Peyer's patch (tissue), 4 donors: ENCODE measurements at regions not wholly inside any gene's neighbourhood (a gene's known extent, or its start where the extent isn't known, plus 50 kb on each side); places are given as distances from the start of the nearest gene placed in this dataset.

ENCODE experiments used
- DNase-seq, 3 donors: peaks; one replicate each; pipeline ENCODE4 v3.0.0-alpha.2; 2017 to 2019
- H3K27ac ChIP-seq, 4 donors: fragments of 200-600 bp; sonication (generic); one replicate each; pipeline ENCODE4 v1.5.1; 2016 to 2019
- H3K27me3 ChIP-seq, 2 donors: fragments of 200-600 bp; sonication (generic); one replicate each; pipeline ENCODE4 v1.5.1; 2019
- H3K36me3 ChIP-seq, 3 donors: fragments of 200-600 bp; sonication (generic); one replicate each; pipeline ENCODE4 v1.5.1; 2016 to 2019
- H3K4me1 ChIP-seq, 4 donors: fragments of 200-600 bp; sonication (generic); one replicate each; pipeline ENCODE4 v1.5.1; 2016 to 2019
- H3K4me3 ChIP-seq, 4 donors: fragments of 200-600 bp; sonication (generic); 1 replicate in 3 of 4; 2 replicates in 1 of 4; pipeline ENCODE4 v1.5.1; 2016 to 2019; ENCODE audit warnings: mild to moderate bottlenecking in 1 of 4
- H3K9me3 ChIP-seq, 4 donors: fragments of 200-600 bp; sonication (generic); one replicate each; pipeline ENCODE4 v1.5.1; 2016 to 2019; ENCODE audit warnings: mild to moderate bottlenecking in 1 of 4
- CTCF ChIP-seq, 6 experiments: fragments of 450-650 bp in 4 of 6; fragments of 200-600 bp in 2 of 6; sonication (generic) in 1 of 6; IDR thresholded peaks; one replicate each; pipeline ENCODE4 v1.5.1; 2017 to 2019; ENCODE audit warnings: antibody characterized with exemption in 6 of 6, mild to moderate bottlenecking in 3 of 6, moderate library complexity in 1 of 6
- POLR2A ChIP-seq, 2 donors: fragments of 450-650 bp; IDR thresholded peaks; one replicate each; pipeline ENCODE4 v1.5.1; 2017; ENCODE audit warnings: antibody characterized with exemption in 2 of 2, mild to moderate bottlenecking in 2 of 2, moderate library complexity in 2 of 2

- no peak for DNase-seq
- H3K27me3 ChIP-seq, result no peaks in the 10 kb centered on the region
- H3K36me3 ChIP-seq, result no peaks in the 10 kb centered on the region
- H3K4me1 ChIP-seq, result no peaks in the 10 kb centered on the region
- H3K9me3 ChIP-seq, result no peaks in the 10 kb centered on the region
- no peak overlapping the region for H3K4me3 ChIP-seq
- H3K27ac ChIP-seq, result no peak overlapping the region
- TF ChIP-seq POLR2A (IDR thresholded peaks at IDR 0.05) (no peak), CTCF (IDR thresholded peaks at IDR 0.05) (no peak)
These were observed 313.8 kb downstream of the PIK3C3 start for GRCh38 chr18:42268798-42269197.

- Histone ChIP-seq H3K4me3 (no peak overlapping the region), H3K36me3 (no peaks in the 10 kb centered on the region), H3K27ac (no peak overlapping the region), H3K9me3 (no peaks in the 10 kb centered on the region), H3K4me1 (peaks cover 0 to 11% (median 2%) of the 10 kb centered on the region in 4 donors), H3K27me3 (no peaks in the 10 kb centered on the region)
- TF ChIP-seq POLR2A (IDR thresholded peaks at IDR 0.05) (no peak), CTCF (IDR thresholded peaks at IDR 0.05) (no peak)
- DNase-seq, result no peak
These were observed 316.8 kb downstream of the PIK3C3 start for GRCh38 chr18:42271647-42272414.

- H3K9me3 ChIP-seq, result no peaks in the 10 kb centered on the region
- H3K36me3 ChIP-seq, result no peaks in the 10 kb centered on the region
- H3K4me1 ChIP-seq, result peaks cover 0 to 11% (median 2%) of the 10 kb centered on the region in 4 donors
- H3K27me3 ChIP-seq, result no peaks in the 10 kb centered on the region
- H3K27ac ChIP-seq, result no peak overlapping the region
- H3K4me3 ChIP-seq, result no peak overlapping the region
- no peak for DNase-seq
- no peak for TF ChIP-seq POLR2A (IDR thresholded peaks at IDR 0.05)
- TF ChIP-seq CTCF (IDR thresholded peaks at IDR 0.05), result no peak
These were observed 319.6 kb downstream of the PIK3C3 start for GRCh38 chr18:42274488-42275137.

GRCh38 chr18:42275138-42275535, 320.1 kb downstream of the PIK3C3 start:
- TF ChIP-seq POLR2A (IDR thresholded peaks at IDR 0.05), result no peak
- no peak for TF ChIP-seq CTCF (IDR thresholded peaks at IDR 0.05)
- Histone ChIP-seq H3K27me3 (no peaks in the 10 kb centered on the region), H3K4me3 (no peak overlapping the region), H3K9me3 (no peaks in the 10 kb centered on the region), H3K4me1 (peaks cover 0 to 11% (median 2%) of the 10 kb centered on the region in 4 donors), H3K27ac (peak overlapping the region in 1 of 4 donors; percentile 59), H3K36me3 (no peaks in the 10 kb centered on the region)
- no peak for DNase-seq

DNA sequence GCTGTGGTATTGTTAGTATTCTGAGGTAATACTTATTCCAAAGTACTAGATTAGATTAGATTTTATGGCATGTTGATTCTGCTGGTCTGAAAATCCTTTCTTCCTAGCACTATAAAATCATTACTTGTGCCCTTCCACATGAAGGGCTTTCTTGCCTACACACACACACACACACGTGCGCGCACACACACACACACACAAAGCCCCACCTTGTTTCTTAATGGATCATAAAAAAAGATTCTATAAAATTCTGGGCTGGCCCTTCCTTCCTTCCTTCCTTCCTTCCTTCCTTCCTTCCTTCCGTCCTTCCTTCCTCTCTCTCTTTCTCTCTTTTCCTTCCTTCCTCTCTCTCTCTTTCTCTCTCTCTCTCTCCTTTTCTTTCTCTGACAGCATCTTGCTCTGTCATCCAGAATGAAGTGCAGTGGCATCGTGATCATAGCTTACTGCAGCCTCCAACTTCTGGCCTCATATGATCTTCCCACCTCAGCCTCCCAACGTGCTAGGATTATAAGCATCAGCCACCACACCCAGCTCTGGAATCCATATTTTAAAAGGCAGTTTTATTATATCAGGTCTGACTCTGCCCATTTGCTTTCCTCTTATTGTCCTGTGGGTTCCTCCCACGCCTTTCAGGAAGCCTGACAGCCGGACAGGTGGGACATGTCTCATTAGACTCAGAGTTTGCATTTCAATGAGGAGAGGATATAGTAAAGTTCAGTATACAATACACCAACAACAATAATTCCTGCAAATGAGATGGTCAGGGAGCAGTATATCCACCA, 321.1 kb downstream of the PIK3C3 start:
- Histone ChIP-seq H3K4me1 (peaks cover 0 to 11% (median 2%) of the 10 kb centered on the region in 4 donors), H3K27ac (peak overlapping the region in 1 of 4 donors; percentile 59), H3K4me3 (no peak overlapping the region), H3K27me3 (no peaks in the 10 kb centered on the region), H3K36me3 (no peaks in the 10 kb centered on the region), H3K9me3 (no peaks in the 10 kb centered on the region)
- TF ChIP-seq CTCF (IDR thresholded peaks at IDR 0.05), result no peak
- TF ChIP-seq POLR2A (IDR thresholded peaks at IDR 0.05), result no peak
- DNase-seq, result peak in 1 of 3 donors; percentile 58
